Activated naive CD8-positive, alpha-beta T cell treated with anti-CD3 and anti-CD28 coated beads for 36 hours (primary cell): ENCODE measurements at regions not wholly inside any gene's neighbourhood (a gene's known extent, or its start where the extent isn't known, plus 50 kb on each side); places are given as distances from the start of the nearest gene placed in this dataset.

Experiments
- DNase-seq: peaks from one replicate; pipeline ENCODE4 v3.0.0; 2021
- H3K27ac Mint-ChIP-seq: one replicate; pipeline ENCODE4 v1.8.0; 2022; ENCODE audit warnings: mild to moderate bottlenecking, moderate library complexity, mixed read lengths
- H3K27me3 Mint-ChIP-seq: one replicate; pipeline ENCODE4 v1.8.0; 2022; ENCODE audit warnings: mild to moderate bottlenecking, mixed read lengths
- H3K36me3 Mint-ChIP-seq: one replicate; pipeline ENCODE4 v1.8.0; 2021; ENCODE audit warnings: mild to moderate bottlenecking, mixed read lengths
- H3K4me1 Mint-ChIP-seq: one replicate; pipeline ENCODE4 v1.8.0; 2021; ENCODE audit warnings: mixed read lengths
- H3K4me3 Mint-ChIP-seq: one replicate; pipeline ENCODE4 v1.8.0; 2022; ENCODE audit warnings: mild to moderate bottlenecking, moderate library complexity, mixed read lengths
- H3K9me3 Mint-ChIP-seq: one replicate; pipeline ENCODE4 v1.8.0; 2022; ENCODE audit warnings: mixed read lengths

- Mint-ChIP-seq H3K4me3 (no peak overlapping the region), H3K27ac (no peak overlapping the region), H3K27me3 (peaks cover 10% of the 10 kb centered on the region), H3K9me3 (no peaks in the 10 kb centered on the region), H3K4me1 (no peaks in the 10 kb centered on the region), H3K36me3 (no peaks in the 10 kb centered on the region)
- no peak for DNase-seq
Observed at GRCh38 chr15:86006546-86006945, 73.1 kb upstream of the AGBL1 start.

- H3K4me3 Mint-ChIP-seq: no peak overlapping the region
- H3K4me1 Mint-ChIP-seq: no peaks in the 10 kb centered on the region
- H3K27me3 Mint-ChIP-seq: peaks cover 14% of the 10 kb centered on the region
- no peak for DNase-seq
- no peak overlapping the region for H3K27ac Mint-ChIP-seq
- H3K9me3 Mint-ChIP-seq: no peaks in the 10 kb centered on the region
- no peaks in the 10 kb centered on the region for H3K36me3 Mint-ChIP-seq
Observed at GRCh38 chr15:86009727-86010126, 69.9 kb upstream of the AGBL1 start.

- no peaks in the 10 kb centered on the region for H3K9me3 Mint-ChIP-seq
Observed at GRCh38 chr15:86010398-86010797, 69.3 kb upstream of the AGBL1 start.

GRCh38 chr15:86010891-86011290, 68.8 kb upstream of the AGBL1 start:
- no peaks in the 10 kb centered on the region for H3K4me1 Mint-ChIP-seq
- H3K9me3 Mint-ChIP-seq: no peaks in the 10 kb centered on the region
- no peaks in the 10 kb centered on the region for H3K36me3 Mint-ChIP-seq
- peaks cover 14% of the 10 kb centered on the region for H3K27me3 Mint-ChIP-seq
- DNase-seq: no peak
- H3K27ac Mint-ChIP-seq: no peak overlapping the region
- no peak overlapping the region for H3K4me3 Mint-ChIP-seq

More at GRCh38 chr15:86010398-86010797, 69.3 kb upstream of the AGBL1 start:
- H3K4me3 Mint-ChIP-seq: no peak overlapping the region
- H3K36me3 Mint-ChIP-seq: no peaks in the 10 kb centered on the region
- DNase-seq: no peak
- peaks cover 14% of the 10 kb centered on the region for H3K27me3 Mint-ChIP-seq
- H3K27ac Mint-ChIP-seq: no peak overlapping the region
- no peaks in the 10 kb centered on the region for H3K4me1 Mint-ChIP-seq

GRCh38 chr15:86014016-86014415, 65.7 kb upstream of the AGBL1 start:
- H3K4me3 Mint-ChIP-seq: no peak overlapping the region
- no peaks in the 10 kb centered on the region for H3K9me3 Mint-ChIP-seq
- H3K4me1 Mint-ChIP-seq: no peaks in the 10 kb centered on the region
- H3K27me3 Mint-ChIP-seq: peaks cover 26% of the 10 kb centered on the region
- no peaks in the 10 kb centered on the region for H3K36me3 Mint-ChIP-seq
- H3K27ac Mint-ChIP-seq: no peak overlapping the region
- no peak for DNase-seq

- no peaks in the 10 kb centered on the region for H3K36me3 Mint-ChIP-seq
- H3K4me1 Mint-ChIP-seq: no peaks in the 10 kb centered on the region
- H3K27ac Mint-ChIP-seq: no peak overlapping the region
- no peaks in the 10 kb centered on the region for H3K9me3 Mint-ChIP-seq
- H3K4me3 Mint-ChIP-seq: no peak overlapping the region
- DNase-seq: no peak
- peaks cover 33% of the 10 kb centered on the region for H3K27me3 Mint-ChIP-seq
Observed at GRCh38 chr15:86016750-86017149, 62.9 kb upstream of the AGBL1 start.

- peaks cover 26% of the 10 kb centered on the region for H3K27me3 Mint-ChIP-seq
- DNase-seq: no peak
- no peaks in the 10 kb centered on the region for H3K4me1 Mint-ChIP-seq
- H3K9me3 Mint-ChIP-seq: no peaks in the 10 kb centered on the region
- no peaks in the 10 kb centered on the region for H3K36me3 Mint-ChIP-seq
- H3K4me3 Mint-ChIP-seq: no peak overlapping the region
- H3K27ac Mint-ChIP-seq: no peak overlapping the region
Observed at GRCh38 chr15:86018679-86019078, 61.0 kb upstream of the AGBL1 start.

GRCh38 chr15:86021281-86022264, 58.1 kb upstream of the AGBL1 start:
- Mint-ChIP-seq H3K36me3 (no peaks in the 10 kb centered on the region), H3K27me3 (peaks cover 17% of the 10 kb centered on the region), H3K4me1 (no peaks in the 10 kb centered on the region), H3K27ac (no peak overlapping the region), H3K9me3 (no peaks in the 10 kb centered on the region), H3K4me3 (no peak overlapping the region)
- DNase-seq: no peak

- Mint-ChIP-seq H3K4me1 (no peaks in the 10 kb centered on the region), H3K36me3 (no peaks in the 10 kb centered on the region), H3K4me3 (no peak overlapping the region), H3K27ac (no peak overlapping the region), H3K9me3 (no peaks in the 10 kb centered on the region), H3K27me3 (peaks cover 10% of the 10 kb centered on the region)
- DNase-seq: no peak
Observed at GRCh38 chr15:86028961-86029360, 50.7 kb upstream of the AGBL1 start.
